GOT3 (cell line): ENCODE measurements at regions not wholly inside any gene's neighbourhood (a gene's known extent, or its start where the extent isn't known, plus 50 kb on each side); places are given as distances from the start of the nearest gene placed in this dataset.
"Not testable (repeated sequence)": the region's sequence is repeated elsewhere in the genome, so short reads cannot be mapped to it uniquely, and the experiment has no call there.

ENCODE experiments used
- DNase-seq: peaks from one replicate; lab custom pipeline; 2025; ENCODE audit warnings: mixed read lengths; lab: John Stamatoyannopoulos, UW

- no peak for DNase-seq
These were observed 259.7 kb downstream of the AHR start for GRCh38 chr7:17558135-17558534.

GRCh38 chr7:17558558-17559332 lies 260.3 kb downstream of the AHR start:
- no peak for DNase-seq

- no peak for DNase-seq
These were observed 260.9 kb downstream of the AHR start for GRCh38 chr7:17559388-17559787.

- DNase-seq = no peak
These were observed 262.1 kb downstream of the AHR start for GRCh38 chr7:17560516-17560915.

- no peak for DNase-seq
These were observed 262.5 kb downstream of the AHR start for GRCh38 chr7:17560966-17561365.

- no peak for DNase-seq
These were observed 266.3 kb downstream of the AHR start for GRCh38 chr7:17564678-17565212.

GRCh38 chr7:17580141-17580540 lies 281.7 kb downstream of the AHR start:
- no peak for DNase-seq

GRCh38 chr7:17580856-17581255 lies 282.4 kb downstream of the AHR start:
- DNase-seq = no peak

- DNase-seq = no peak
These were observed 282.8 kb downstream of the AHR start for GRCh38 chr7:17581301-17581700.

- not testable (repeated sequence) for DNase-seq
These were observed 284.2 kb downstream of the AHR start for GRCh38 chr7:17582696-17583095.

- no peak for DNase-seq
These were observed 285.3 kb downstream of the AHR start for GRCh38 chr7:17583786-17584185.

- no peak for DNase-seq
These were observed 286.4 kb downstream of the AHR start for GRCh38 chr7:17584822-17585221.

- DNase-seq = no peak
These were observed 288.3 kb downstream of the AHR start for GRCh38 chr7:17586711-17587110.

GRCh38 chr7:17588730-17589129 lies 290.3 kb downstream of the AHR start:
- DNase-seq = no peak

- no peak for DNase-seq
These were observed 291.2 kb downstream of the AHR start for GRCh38 chr7:17589671-17590070.

- no peak for DNase-seq
These were observed 291.8 kb downstream of the AHR start for GRCh38 chr7:17590221-17590620.

GRCh38 chr7:17593819-17594419 lies 295.5 kb downstream of the AHR start:
- DNase-seq = no peak

GRCh38 chr7:17595546-17595945 lies 297.1 kb downstream of the AHR start:
- DNase-seq = no peak

- no peak for DNase-seq
These were observed 299.9 kb downstream of the AHR start for GRCh38 chr7:17598305-17598704.

- DNase-seq = no peak
These were observed 300.4 kb downstream of the AHR start for GRCh38 chr7:17598846-17599245.

- no peak for DNase-seq
These were observed 301.4 kb downstream of the AHR start for GRCh38 chr7:17599733-17600339.

- DNase-seq = peak; percentile 24
These were observed 301.9 kb downstream of the AHR start for GRCh38 chr7:17600340-17600752.

- no peak for DNase-seq
These were observed 303.5 kb downstream of the AHR start for GRCh38 chr7:17601921-17602320.
